ENCODE measurements at regions not wholly inside any gene's neighbourhood (a gene's known extent, or its start where the extent isn't known, plus 50 kb on each side); places are given as distances from the start of the nearest gene placed in this dataset.

GRCh38 chr1:58891347-58891746 lies 107.5 kb upstream of the JUN start:
- no peak for DNase-seq

DNA sequence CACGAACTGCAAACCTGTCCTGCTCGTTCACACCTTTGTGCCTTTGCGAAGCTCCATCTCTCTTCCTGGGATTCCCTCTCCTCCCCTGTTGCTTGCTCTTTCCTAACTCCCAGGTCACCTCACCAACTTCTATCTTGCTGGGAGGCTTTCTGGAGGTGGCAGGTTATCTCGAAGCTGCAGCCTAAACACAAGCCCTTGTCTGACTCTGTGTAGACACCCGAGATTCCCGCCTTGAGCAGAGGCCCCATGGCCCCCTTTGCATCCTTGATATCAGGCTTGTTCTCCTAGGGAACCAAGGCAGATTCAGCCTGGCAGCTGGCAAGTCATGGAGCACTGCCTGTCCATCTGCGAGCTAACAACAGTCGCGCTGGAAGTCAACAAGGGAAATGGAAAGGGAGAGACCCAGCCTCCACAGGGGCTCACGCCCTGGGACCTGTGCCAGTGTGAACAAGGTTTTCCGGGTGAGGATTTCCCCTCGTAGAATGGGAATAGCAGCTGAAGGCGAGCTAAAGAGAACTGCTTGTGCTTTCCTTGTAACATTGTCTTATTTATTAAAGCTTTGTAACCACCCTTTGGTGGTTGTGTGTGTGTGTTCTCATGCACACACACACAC lies 109.5 kb upstream of the JUN start:
- no peak for DNase-seq

GRCh38 chr1:58895082-58895481 lies 111.2 kb upstream of the JUN start:
- no peak for DNase-seq

DNA sequence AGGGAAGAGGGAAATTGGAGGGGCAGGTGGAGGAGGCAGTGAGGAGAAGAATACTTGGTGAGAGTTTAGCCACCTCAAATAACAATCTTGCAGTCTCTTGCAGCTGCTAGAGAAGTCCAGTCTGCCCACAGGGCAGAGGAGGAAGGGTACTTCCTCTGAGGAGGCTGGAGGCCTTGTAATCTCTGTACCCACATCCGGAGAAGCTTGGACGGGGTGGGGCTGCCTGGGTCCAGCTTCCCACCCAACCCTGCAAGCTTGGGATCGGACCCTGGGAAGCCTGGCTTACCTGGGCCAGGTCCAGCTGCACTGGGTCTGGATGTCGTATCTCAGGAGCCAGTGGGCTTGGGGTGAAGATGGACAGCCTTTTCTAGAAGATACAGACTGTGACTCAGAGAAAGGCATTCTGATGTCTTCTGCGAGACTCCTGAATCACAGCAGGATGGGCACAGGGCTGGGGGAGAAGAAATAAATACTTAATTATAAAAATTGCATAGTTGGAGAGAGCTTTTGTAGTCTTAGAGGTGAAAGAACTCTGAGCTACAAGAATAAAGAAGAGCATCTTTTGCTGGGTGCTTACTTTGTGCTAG lies 111.8 kb upstream of the JUN start:
- DNase-seq = peak; percentile 47

- no peak for DNase-seq
Observed at GRCh38 chr1:58896246-58897183, 112.7 kb upstream of the JUN start.

DNA sequence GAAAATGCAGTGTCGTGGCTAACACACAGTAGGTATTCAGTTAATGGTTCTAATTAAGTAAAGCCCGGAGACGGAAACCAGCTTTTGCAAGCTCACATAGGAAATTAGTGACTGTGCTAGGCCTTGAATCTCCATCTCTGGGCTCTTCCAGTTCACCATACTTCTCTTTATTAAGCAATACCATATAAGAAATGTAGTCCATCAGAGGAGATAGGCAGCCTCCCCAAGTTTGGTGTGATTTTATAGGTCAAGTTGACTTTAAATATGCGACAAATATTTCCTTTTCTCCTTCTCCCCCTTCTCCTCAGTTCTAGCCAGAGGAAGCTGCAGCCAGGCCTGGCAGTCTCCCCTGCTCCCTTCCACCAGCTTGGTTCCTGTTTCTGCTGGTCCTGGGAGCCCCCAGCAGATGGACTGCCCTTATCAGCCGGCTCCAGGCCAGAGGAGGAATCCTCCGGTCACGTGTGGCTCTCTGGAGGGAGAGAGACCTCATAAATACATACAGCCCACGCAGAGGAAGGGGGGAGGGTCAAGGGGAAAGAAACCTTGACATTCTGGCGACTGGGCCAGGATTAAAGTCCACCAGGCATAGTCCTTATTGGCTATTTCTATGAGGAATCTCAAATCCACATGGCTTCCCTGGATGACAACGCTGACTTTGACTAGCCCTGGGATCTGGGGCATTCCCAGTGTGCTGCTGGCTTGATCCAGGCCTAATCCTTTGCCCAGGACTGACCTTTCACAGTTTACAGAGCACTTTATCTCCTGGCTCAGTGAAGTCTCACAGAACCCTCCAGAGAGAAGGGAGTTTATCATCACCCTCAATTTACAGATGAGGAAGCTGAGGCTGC lies 115.1 kb upstream of the JUN start:
- DNase-seq = peak; percentile 65

- DNase-seq = no peak
Observed at GRCh38 chr1:58899587-58900271, 115.9 kb upstream of the JUN start.

GRCh38 chr1:58900396-58900795 lies 116.5 kb upstream of the JUN start:
- no peak for DNase-seq

DNA sequence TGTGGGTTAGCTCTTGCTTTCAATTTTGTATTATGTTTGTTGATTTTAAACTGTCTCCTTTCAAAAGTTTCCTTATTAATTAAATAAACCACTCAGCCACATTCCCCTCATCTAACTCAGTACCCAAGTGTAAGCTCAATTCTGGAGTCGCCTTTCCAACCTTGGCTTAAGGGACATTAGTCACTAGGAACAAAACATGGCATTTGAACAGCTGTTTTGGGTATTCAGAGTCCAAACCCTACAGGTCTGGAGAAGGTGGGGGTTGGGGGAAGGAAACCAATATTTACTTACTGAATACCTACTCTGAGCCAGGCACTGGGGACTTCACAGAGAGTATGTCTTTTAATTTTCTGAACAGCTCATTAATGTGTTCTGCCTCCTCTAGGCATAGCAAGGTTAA lies 117.2 kb upstream of the JUN start:
- DNase-seq = no peak

DNA sequence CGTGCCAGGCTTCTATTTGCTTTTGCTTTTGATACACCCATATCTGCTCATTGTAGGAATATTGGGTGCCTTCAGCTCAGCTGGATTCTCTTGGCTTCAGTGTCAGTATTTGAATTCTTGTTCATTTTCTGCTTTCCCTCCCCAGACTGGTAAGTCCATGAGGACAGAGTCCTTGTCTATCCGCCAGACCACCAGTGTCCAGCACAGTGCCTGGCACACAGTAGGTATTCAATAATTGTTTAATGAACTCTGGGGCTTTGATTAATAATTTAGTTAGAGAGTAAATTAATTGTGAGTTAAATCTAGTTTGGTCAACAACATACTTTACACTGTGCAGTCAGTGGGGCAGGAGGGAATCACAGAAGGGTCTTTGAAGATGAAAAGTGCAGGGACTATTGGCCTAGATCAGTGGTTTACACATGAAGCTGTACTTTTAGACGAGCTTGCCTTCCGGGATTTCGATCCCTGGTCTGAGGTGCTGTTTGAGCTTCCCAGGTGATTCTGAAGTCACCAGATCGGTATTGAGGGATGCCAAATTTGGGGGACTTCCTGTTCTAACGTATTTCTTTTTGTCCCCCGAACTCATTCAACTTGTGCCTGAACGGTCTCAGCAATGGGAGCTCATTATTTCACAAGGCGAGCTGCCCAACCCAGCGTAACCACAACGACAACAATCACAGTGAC lies 119.1 kb upstream of the JUN start:
- no peak for DNase-seq

GRCh38 chr1:58903514-58904298 lies 119.9 kb upstream of the JUN start:
- peak; percentile 98 for DNase-seq

GRCh38 chr1:58904299-58905125 lies 120.7 kb upstream of the JUN start:
- DNase-seq = no peak

GRCh38 chr1:58905126-58905490 lies 121.3 kb upstream of the JUN start:
- no peak for DNase-seq

GRCh38 chr1:58905628-58906221 lies 121.9 kb upstream of the JUN start:
- no peak for DNase-seq

- no peak for DNase-seq
Observed at GRCh38 chr1:58907398-58907797, 123.6 kb upstream of the JUN start.

- DNase-seq = peak; percentile 72
Observed at GRCh38 chr1:58908561-58909560, 125.0 kb upstream of the JUN start.

DNA sequence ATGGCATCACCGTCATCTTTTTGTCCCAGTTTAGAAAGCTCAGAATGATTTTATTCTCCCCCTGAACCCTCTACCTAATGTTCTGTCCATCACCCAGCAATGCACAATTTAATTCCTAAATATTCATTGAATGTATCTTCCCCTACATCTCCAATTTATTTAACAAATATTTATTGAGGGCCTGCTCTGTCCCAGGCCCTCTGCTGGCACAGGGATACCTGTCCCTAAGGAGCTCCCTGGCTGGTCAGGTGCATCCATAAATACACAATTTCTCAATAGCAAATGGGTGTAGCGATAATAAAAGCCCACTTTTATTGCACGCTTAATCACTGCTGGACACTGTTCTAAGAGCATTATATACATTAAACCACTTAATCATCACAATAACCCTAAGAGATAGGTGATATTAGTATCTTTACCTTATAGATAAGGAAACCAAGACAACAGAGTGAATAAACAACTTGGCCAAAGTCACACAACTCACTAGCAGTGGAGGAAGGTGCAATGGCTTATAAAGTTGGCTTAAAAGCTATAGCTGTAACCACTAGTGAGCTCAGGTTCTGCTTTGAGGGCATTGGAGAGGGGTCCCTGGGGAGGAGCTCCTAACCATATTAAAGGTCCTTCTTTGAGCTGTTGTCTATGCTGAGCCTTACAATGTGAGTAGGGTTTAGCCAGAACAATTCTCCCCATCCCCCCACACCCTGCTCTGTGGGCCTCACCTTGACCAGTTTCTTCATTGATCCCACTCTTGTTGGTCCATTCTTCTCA lies 126.3 kb upstream of the JUN start:
- no peak for DNase-seq
